GDM1 (cell line): ENCODE measurements at regions not wholly inside any gene's neighbourhood (a gene's known extent, or its start where the extent isn't known, plus 50 kb on each side); places are given as distances from the start of the nearest gene placed in this dataset.
"Not testable (repeated sequence)": the region's sequence is repeated elsewhere in the genome, so short reads cannot be mapped to it uniquely, and the experiment has no call there.

Experiments used
- DNase-seq: peaks from one replicate; lab custom pipeline; 2025; lab: John Stamatoyannopoulos, UW

GRCh38 chr4:78691971-78692821 is 84.0 kb upstream of the BMP2K start:
- DNase-seq, result peak; percentile 75

- DNase-seq, result no peak
Measured at GRCh38 chr4:78692822-78693170, 83.4 kb upstream of the BMP2K start.

- DNase-seq, result no peak
Measured at GRCh38 chr4:78693777-78694456, 82.2 kb upstream of the BMP2K start.

- DNase-seq, result no peak
Measured at GRCh38 chr4:78694457-78694787, 81.7 kb upstream of the BMP2K start.

- no peak for DNase-seq
Measured at GRCh38 chr4:78695910-78696309, 80.2 kb upstream of the BMP2K start.

- DNase-seq, result no peak
Measured at GRCh38 chr4:78703079-78703478, 73.1 kb upstream of the BMP2K start.

GRCh38 chr4:78704317-78704716 is 71.8 kb upstream of the BMP2K start:
- no peak for DNase-seq

GRCh38 chr4:78704981-78705683 is 71.0 kb upstream of the BMP2K start:
- no peak for DNase-seq

GRCh38 chr4:78706302-78706701 is 69.8 kb upstream of the BMP2K start:
- no peak for DNase-seq

- DNase-seq, result no peak
Measured at GRCh38 chr4:78707268-78707667, 68.9 kb upstream of the BMP2K start.

GRCh38 chr4:78707793-78708192 is 68.4 kb upstream of the BMP2K start:
- DNase-seq, result no peak

- DNase-seq, result no peak
Measured at GRCh38 chr4:78710536-78710935, 65.6 kb upstream of the BMP2K start.

GRCh38 chr4:78711676-78712075 is 64.5 kb upstream of the BMP2K start:
- no peak for DNase-seq

- DNase-seq, result not testable (repeated sequence)
Measured at GRCh38 chr4:78714598-78714997, 61.6 kb upstream of the BMP2K start.

- DNase-seq, result not testable (repeated sequence)
Measured at GRCh38 chr4:78715372-78715771, 60.8 kb upstream of the BMP2K start.

GRCh38 chr4:78717712-78718111 is 58.4 kb upstream of the BMP2K start:
- DNase-seq, result not testable (repeated sequence)

- DNase-seq, result no peak
Measured at GRCh38 chr4:78720204-78720603, 55.9 kb upstream of the BMP2K start.

- DNase-seq, result peak; percentile 80
Measured at GRCh38 chr4:78720994-78721677, 55.0 kb upstream of the BMP2K start.

- no peak for DNase-seq
Measured at GRCh38 chr4:78721747-78722146, 54.4 kb upstream of the BMP2K start.

GRCh38 chr4:78722320-78722719 is 53.8 kb upstream of the BMP2K start:
- no peak for DNase-seq

GRCh38 chr4:78722878-78723277 is 53.3 kb upstream of the BMP2K start:
- no peak for DNase-seq
